GM21576 (cell line): ENCODE measurements at regions not wholly inside any gene's neighbourhood (a gene's known extent, or its start where the extent isn't known, plus 50 kb on each side); places are given as distances from the start of the nearest gene placed in this dataset.

ENCODE experiments used
- ATAC-seq: cut with Tn5 transposase; IDR thresholded peaks from one replicate; pipeline ENCODE4 v1.9.1; 2021; ENCODE audit warnings: mild to moderate bottlenecking, moderate library complexity; ENCODE audit not compliant: unreplicated experiment

DNA sequence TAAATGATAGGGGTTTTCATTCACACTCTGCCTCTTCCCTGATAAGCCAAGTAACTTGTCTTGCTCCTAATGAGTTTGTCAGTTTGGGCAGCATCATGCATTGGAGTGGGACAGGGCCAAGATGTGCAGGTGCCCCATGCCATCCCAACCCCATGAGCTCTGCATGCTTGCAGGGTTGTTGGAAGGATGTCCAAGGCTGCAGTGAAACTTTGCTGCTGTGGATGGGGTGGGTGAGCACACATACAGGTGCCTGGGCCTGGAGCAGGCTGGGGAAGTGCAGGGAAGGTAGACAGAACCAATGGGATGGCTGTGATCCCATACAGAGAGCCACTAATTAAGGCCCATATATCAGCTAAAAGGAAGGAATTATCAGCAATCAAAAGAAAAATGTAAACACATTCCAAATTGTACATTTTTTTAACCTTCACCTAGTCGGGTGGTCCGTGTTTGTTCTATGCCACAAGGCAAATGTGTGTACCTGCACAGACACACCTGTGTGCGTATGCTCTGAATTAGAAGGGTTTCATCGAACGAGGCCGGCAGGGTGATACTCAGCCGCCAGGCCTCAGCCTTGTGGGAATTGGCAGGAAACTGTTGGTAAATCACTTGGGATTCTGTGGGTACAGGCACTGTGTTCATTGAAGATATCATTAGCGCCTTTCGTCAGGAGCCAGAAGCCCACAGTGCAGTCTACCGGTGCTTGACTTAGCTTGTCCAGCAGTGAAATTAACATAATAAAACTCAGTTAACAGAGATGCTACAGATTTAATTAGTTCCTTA lies 342.9 kb downstream of the MYCN start:
- no peak for ATAC-seq

DNA sequence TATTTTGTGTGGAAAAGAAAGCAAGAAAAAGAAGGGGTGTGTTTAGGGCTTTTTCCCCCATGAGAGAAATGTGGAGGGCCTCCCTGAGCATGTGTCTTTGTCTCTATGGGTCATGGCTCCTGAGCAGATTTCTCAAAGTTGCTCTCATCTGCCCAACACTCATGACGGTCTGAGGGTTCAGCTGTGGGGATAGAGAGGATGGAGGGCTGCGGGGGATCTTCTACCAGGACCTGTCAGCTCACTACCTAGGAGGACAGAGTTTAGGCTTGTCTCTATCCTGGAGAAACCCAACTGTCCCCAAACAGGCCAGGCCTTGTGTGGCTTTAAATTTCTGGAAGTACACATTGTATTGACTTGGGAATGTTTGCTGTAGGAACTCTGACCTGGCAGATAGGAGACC lies 342.2 kb downstream of the MYCN start:
- no peak for ATAC-seq

DNA sequence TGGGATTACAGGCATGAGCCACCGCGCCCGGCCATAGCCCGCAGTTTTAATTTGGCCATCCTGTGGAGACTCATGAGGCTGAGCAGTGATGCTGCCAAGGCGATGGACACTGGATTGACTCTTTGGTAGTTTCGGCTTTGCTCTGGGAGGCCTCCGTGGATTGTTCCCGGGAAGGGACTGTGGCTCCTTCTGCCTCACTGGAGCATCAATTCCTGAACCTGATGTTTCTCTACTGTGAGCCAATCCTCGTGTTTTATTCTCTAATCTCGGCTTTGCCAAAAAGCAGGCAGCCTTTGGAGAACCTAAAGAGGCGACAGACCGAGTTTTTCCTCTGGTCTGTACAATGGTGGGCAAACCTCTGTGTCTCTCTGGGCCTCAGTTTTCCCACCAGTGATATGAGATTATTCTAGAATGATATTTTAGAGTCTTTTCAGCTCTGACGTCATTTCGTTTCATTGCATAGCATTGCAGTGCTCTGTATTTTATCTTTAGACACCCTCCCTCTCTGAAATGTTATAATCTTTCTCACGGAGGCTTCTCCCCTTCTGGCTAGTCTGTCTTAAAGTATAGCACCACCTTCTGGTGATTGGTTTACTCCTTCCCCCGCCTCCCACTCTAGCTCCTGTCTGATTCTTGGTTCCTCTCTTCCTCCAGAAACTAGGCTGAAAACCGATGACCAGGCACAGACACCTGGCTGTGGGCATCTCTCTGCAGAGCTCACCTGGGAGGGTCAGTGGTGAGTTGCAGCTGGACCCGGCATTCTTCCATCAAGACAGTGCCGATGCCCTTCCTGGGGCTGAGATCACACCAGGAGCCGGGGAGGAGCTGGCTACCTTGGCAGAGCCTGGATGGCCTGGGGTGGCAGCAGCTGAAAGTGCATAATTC lies 341.3 kb downstream of the MYCN start:
- ATAC-seq: peak; percentile 64

DNA sequence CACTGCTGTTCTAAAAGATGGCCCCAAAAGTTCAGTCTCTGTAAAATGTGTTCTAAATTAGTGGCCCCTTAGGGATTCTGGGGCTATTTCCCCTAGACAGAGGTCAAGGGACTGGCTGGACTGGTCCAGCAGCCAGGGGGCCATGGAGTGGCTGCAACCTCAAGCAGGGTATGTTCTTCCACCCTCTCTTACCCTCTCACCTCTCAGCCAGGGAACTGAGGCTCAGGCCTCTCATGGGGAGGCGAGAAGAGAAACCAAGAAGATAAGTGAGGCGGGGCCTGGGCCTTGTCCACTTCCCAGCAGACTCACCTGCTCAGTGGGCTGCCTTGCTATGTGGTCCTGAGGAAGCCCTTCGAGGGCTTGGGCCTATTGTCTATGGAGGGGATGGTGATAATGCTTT lies 339.7 kb downstream of the MYCN start:
- no peak for ATAC-seq

DNA sequence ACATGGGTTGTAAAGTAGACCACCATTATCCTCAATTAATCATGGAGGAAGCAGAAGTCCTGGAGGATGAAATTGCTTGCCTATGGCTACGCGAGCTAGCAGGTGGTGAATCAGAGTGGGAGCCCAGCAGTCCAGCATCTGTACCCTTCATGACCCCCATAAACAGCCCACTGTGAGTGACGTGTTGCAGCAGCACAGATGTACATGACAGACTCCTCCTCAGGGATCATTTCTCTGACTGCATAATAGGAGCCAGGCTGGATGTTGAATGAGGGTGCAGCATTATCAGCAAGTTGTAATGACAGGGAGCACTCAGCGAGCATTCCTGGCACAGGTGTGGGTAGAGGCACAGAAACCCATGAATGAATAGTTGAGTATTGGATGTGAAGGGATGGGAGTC lies 339.3 kb downstream of the MYCN start:
- no peak for ATAC-seq

DNA sequence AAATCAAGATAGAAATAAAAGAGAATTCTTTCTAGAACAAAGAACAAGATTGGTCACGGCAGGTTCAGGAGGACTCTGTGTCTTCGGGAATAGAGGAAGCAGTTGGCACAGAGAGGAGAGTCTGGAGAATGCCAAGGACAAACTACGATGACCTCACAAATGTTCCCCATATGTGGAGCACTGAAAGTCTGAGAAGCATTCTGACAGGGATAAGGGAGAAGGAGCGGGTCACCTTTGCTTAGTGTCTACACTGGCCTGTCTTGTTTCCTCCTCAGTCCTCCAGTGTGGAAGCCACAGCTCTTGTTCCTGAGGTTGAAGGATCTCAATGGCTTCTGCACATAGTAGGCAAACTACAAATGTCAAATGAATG lies 338.8 kb downstream of the MYCN start:
- ATAC-seq: no peak

DNA sequence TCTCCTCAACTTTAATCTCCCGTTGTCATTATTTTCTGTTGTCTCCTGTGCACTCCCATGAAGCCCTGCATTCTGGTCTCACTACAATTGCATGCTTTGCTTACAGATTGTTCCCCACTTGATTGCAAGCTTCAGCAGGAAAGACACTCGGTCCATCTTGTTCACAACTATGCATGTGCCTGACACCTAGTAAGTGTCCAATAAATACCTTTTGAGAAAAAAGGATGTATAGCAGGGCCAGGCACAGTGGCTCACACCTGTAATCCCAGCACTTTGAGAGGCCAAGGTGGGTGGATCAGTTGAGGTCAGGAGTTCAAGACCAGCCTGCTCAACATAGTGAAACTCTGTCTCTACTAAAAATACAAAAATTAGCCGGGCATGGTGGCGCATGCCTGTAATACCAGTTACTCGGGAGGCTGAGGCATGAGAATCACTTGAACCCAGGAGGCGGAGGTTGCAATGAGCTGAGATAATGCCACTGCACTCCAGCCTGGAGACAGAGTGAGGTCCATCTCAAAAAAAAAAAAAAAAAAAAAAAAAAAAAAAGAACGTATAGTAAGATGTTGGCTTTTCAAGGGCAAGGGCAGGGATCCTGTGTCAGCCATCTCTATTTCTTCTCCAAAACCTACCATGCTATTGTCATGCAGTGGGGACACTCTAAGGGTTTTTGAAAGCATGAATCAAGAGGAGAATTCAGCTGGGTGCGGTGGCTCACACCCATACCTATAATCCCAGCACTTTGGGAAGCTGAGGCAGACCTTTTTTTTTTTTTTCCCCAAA lies 338.3 kb downstream of the MYCN start:
- no peak for ATAC-seq

DNA sequence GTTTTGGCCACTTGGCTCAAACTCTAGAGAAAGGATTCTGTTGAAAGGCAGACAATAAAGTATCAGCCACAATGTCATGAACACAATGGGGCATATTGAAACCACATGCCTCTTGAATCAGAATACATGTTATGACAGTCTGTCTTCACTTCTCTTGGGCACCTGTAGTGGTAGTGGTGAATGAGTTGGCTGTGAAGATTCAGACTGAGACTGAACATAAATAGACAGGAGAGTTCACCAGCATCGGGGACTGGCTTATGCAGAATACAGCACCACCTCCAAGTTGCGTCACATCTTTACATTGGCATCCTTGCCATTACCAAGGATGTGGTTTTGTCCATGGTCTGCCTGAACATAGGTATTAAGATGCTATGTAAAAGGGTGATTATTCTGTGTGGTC lies 336.8 kb downstream of the MYCN start:
- ATAC-seq: no peak

DNA sequence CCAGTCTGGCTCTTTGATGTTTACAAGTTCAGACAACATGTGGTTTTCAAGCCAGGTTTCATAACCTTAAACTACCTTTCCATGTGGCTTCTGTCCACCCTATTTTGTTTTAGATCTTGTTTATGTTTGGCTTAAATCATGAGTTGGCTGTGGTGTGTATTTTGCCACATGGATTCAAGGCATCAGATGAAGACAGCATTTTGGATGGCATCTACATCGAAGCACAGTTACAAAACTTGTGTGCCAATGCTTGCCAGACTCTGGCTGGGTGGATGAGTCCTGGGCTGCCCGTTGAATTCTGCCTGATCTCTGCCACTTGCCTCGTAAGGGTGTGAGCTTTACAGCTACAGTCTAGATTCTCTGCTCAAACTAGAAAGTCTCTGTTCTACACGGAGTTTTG lies 335.3 kb downstream of the MYCN start:
- ATAC-seq: no peak

DNA sequence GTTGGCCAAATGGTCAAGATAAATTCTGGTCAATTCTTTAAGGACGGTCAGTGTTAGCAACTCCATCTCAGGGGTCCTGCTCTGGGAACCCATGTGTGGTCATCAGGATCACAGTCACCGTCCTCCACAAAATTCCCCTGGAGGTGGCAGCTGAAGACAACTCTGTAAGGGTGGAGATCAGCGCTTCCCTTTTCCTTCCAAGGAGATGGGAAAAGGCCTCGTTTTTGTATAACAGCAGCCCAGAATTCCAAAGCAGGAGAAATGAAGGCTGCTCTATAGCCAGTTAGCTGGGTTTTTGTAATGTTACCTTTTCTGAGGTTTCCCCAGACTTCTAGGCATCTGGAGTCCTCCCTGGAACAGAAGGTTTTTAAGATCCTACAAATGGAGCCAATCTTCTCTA lies 334.8 kb downstream of the MYCN start:
- ATAC-seq: no peak

DNA sequence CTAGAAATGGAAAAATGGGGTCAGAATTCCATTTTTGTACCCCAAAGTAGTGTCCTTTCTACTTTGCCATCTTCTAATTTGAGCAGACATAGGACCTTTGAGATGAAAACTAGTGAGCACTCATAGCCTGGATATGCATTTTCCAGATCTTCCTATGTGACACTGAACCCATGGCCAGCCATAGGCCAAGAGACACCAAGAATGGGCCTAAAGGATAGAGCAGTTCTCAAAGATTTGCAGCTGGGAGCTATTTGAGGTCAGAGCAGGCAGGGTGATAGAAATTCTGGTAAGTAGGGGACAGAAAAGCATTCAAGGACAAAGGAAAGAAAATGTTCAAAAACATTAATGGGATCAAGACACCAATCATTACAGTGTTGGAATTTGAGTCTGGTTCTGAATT lies 332.8 kb downstream of the MYCN start:
- no peak for ATAC-seq

DNA sequence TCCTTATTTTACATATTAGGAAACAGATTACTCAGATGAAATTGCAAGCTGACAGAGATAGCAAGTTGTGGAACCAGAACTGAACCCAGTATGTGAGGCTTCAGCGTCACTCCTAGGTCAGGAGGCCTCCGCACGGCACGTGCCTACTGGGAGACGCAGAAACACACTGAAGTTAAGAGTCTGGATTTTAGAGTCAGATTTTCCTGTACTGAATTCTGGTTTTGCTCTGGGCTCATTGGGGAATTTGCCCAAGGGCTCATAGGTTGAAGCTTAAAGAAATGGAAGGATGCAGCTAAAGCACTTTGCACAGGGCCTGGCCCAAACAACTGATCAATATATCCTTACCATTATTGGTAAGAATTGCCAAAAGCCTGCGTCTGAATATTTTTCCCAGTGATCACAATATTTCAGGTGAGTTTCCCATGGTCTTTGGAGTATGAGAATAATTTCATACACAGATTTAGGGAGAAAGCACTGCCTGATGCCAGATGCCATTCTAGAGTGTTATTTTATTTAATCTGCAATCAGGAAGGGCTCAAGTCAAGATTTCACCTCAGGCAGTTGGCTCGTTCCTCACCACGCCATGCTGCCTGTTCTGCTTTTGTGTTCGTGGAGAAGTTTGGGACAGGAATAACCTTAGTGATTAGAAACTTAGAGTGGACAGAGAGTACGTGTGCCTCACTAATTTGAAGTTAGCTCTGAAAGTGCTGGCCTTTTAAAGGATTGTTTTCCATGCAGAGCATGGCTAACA lies 331.9 kb downstream of the MYCN start:
- no peak for ATAC-seq

DNA sequence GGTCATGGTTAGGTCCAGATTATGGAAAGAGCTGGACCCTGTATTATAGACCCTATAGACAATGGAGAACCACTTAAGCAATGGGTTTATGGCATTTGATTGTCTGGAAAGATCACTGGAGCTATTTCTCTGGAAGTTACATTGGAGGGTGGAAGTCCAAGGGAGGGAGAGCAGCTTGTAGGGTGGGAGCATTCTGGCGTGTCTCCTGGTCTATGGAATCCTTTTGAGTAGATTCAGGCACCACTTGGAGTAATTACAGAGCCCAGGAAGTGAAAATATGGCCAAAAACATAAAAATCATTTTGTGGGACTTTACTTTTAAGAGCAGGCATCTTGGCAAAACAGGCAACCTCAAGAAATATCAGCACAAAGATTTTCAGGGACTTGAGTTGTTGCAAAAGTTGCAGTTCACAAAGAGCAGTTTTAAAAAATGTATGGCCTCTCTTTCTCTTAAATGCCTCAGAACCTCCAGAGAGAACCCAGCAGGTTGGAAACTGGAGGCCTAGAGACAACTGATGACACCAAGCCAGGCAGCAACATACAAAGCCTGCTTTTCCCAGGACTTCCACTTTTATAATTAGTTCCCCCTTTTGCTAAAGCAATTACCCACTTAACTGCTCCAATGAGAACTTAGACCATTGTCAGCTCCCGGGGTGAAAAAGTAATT lies 331.0 kb downstream of the MYCN start:
- ATAC-seq: no peak

DNA sequence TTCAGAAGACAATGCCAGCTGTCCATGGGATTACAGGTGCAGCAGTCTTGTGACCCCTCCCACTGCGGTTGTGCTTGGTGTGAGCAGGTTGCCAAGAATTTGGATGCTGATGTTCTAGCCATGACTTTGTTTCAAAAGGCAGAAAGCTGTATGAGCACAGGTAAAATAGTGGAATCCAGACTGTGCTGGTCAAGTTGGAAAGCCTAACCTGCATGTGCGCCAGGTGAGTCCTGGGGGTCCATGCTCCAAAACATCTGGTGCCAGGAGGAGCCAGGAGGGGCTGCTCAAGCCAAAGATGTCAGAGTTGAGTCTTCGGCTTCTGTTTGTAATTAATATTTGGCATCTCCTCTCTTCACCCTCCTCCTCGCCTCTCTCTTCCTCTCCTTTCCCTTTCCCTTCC lies 330.1 kb downstream of the MYCN start:
- ATAC-seq: no peak

DNA sequence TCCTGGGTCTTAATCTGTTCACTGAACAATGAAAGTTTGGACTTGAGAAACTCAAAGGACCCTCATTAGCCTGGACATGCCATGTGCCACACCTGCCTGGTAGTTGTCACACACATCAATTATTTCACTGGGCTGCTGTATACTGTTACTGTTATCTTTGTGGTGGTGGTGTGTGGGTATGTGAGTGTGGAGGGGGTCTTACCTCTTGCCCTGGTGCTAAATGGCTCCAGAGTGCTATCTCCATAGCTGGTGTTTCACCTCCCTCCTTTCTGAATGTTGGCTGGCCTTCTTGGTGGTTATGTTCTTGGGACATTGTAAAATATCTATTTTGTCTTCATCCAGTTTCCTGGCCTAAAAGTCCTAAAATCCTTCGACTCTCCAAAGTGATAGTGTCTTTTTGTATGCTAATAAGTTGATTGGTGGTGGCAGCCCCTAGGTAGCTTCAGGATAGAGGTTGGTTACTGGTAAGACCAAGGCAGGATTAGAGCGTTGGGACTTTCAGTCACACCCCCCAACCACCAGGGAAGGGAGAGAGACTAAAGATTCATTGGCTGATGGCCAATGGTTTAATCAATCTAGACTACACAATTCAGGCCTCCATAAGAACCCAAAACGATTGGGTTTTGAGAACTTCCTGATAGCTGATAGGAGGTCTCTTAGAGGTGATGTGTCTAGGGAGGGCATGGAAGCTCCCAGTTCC lies 328.1 kb downstream of the MYCN start:
- ATAC-seq: no peak

DNA sequence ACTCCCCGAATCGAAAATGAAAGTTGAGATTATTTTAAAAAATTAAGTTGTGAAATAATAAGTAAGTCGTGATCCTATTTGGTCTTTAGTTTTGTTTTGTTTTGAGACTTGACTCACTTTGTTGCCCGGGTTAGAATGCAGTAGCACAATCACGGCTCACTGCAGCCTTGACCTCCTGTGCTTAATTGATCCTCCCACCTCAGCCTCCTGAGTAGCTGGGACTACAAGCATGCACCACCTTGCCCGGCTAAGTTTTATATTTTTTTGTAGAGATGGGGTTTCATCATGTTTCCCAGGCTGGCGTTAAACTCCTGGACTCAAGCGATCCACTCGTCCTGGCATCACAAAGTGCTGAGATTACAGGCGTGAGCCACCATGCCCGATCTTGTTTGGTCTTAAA lies 326.2 kb downstream of the MYCN start:
- ATAC-seq: no peak

DNA sequence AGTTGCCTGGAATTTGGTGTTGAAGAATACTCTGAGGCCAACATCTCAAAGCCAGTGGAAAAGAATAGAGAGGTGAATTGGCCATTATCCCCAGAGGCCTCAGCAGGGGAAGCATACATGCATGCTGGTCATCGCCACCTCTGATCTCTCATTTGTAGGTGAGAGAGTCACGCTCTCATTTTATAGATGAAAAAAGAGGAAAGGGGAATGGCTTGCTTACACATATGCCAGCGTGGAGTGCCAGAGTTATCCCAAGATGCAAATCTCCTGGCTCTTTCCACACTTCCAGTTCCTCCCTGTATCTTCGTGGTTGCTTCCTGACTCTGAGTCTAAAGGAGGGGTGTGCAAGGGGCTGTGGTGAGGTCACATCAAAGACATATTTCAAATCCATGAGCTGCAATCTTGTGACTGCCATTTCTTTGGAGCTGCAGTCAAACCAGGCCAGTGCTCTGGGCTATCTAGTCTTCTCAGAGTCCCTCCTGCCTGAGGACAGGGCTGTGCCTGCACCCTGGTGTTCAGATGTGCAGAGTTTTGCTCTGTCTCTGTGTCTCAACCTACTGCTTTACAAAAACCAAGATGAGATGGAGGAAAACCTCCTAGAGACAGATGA lies 324.7 kb downstream of the MYCN start:
- ATAC-seq: no peak

DNA sequence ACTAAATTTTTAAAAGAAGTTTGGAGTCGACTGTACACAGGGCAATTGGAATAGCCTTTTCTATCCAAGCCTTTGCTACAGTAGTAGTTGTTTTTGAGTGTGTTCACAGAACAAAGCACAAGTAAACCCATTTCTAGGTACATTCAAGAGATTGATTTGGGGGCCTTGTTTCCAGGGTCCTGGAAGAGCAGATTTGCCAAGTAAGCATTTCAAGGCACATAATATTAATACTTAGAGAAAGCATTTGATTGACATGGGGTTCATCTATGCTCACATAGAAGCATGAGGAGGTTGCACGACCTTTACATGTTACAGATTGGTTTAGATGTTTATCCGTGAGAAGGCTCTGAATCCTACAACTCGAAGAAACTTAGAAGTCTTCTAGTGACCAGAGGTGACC lies 324.1 kb downstream of the MYCN start:
- no peak for ATAC-seq

DNA sequence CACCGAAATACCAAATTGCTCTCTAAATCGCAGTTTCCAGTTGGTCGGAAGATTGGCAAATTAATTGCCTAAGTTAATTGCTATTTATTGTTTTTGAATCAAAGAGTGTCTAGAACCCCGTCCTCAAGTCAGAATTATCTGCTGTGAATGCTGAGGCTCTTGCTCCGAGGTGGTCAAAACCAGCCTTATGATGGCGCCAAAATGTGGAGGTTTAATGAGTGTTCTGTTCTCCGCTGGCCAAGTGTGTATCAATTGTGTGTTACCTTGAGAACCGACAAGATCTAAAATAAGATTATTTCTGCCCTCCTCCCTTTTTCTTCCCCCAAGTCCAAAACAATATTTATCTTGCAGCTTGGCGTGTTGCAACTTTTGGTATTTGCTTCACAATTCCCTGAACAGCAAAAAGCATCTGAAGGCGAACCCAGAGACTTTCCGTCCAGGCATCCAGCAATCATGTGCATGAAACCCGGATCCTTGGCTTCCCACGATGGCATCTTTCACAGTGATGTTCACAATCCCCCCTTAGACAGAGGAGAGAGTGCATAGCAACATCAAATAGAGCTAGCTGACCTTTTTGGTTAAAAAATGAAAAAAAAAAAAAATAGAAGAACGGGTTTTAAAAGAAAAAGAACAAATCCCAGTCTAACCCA lies 323.0 kb downstream of the MYCN start:
- ATAC-seq: no peak
